Smooth muscle cell (in vitro differentiated cells): ENCODE measurements at regions not wholly inside any gene's neighbourhood (a gene's known extent, or its start where the extent isn't known, plus 50 kb on each side); places are given as distances from the start of the nearest gene placed in this dataset.

Experiments
- DNase-seq: peaks from one replicate; lab custom pipeline; 2025; ENCODE audit not compliant: unreplicated experiment; lab: John Stamatoyannopoulos, UW
- H2AFZ ChIP-seq: fragments of 200-600 bp; sonication (generic); 2 replicates; pipeline ENCODE4 v1.6.0; 2016; ENCODE audit warnings: antibody characterized with exemption, low read depth, mild to moderate bottlenecking
- H3F3A ChIP-seq: fragments of 200-600 bp; sonication (generic); 2 replicates; pipeline ENCODE4 v1.6.0; 2017; ENCODE audit warnings: antibody characterized with exemption, low read depth
- H3K27ac ChIP-seq: fragments of 200-600 bp; sonication (generic); 2 replicates; pipeline ENCODE4 v1.5.1; 2016; ENCODE audit warnings: low read depth, mild to moderate bottlenecking
- H3K27me3 ChIP-seq: fragments of 200-600 bp; sonication (generic); 2 replicates; pipeline ENCODE4 v1.6.1; 2016; ENCODE audit warnings: low read depth, mild to moderate bottlenecking
- H3K36me3 ChIP-seq: fragments of 200-600 bp; sonication (generic); 2 replicates; pipeline ENCODE4 v1.5.1; 2016; ENCODE audit warnings: low read depth
- H3K4me1 ChIP-seq: fragments of 200-600 bp; sonication (generic); 2 replicates; pipeline ENCODE4 v1.5.1; 2016; ENCODE audit warnings: low read depth
- H3K4me2 ChIP-seq: fragments of 200-600 bp; sonication (generic); 2 replicates; pipeline ENCODE4 v1.6.0; 2016; ENCODE audit warnings: mild to moderate bottlenecking
- H3K4me3 ChIP-seq: fragments of 200-600 bp; sonication (generic); 2 replicates; pipeline ENCODE4 v1.5.1; 2016; ENCODE audit warnings: mild to moderate bottlenecking
- H3K79me2 ChIP-seq: fragments of 200-600 bp; sonication (generic); 2 replicates; pipeline ENCODE4 v1.6.0; 2016; ENCODE audit warnings: low read depth, mild to moderate bottlenecking
- H3K9ac ChIP-seq: fragments of 200-600 bp; sonication (generic); 2 replicates; pipeline ENCODE4 v1.6.0; 2016; ENCODE audit warnings: low read depth
- H3K9me3 ChIP-seq: fragments of 200-600 bp; sonication (generic); replicated peaks from 2 replicates; pipeline ENCODE4 v1.5.1; 2016; ENCODE audit warnings: low read depth
- H4K20me1 ChIP-seq: fragments of 200-600 bp; sonication (generic); 2 replicates; pipeline ENCODE4 v1.6.0; 2016; ENCODE audit warnings: low read depth
- CTCF ChIP-seq: fragments of 200-600 bp; sonication (generic); IDR thresholded peaks from 2 replicates; pipeline ENCODE4 v1.5.1; 2017; ENCODE audit warnings: borderline replicate concordance, mild to moderate bottlenecking, antibody characterized with exemption; ENCODE audit not compliant: insufficient read depth, poor library complexity, severe bottlenecking
- WGBS: methylation state at CpG from one replicate; pipeline ENCODE4 v1.1.7; 2016; ENCODE audit warnings: low lambda C conversion rate; 5-methylcytosine and 5-hydroxymethylcytosine counted together

DNA sequence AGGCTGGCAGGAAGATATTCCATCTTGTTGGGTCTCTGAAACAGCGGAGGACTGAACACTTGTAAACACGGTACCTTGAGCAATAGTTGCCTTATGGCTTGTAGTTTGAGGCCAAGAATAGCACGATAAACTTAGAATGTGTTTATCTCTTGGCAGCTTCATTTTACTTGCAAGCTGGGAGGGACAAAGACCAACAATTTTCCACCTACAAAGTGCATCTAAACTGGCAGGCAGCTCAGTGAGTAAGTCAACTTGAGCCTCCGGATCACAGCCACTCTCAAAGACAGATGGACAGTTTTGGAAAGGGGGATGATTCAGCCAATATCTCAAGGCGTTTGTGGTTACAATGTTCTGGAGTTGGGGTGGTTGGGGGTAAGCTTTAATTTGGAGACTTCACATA is 652.6 kb downstream of the CETN3 start:
- no peaks in the 10 kb centered on the region for H3K4me1 ChIP-seq
- peak overlapping the region; percentile 45 for H3K4me2 ChIP-seq

DNA sequence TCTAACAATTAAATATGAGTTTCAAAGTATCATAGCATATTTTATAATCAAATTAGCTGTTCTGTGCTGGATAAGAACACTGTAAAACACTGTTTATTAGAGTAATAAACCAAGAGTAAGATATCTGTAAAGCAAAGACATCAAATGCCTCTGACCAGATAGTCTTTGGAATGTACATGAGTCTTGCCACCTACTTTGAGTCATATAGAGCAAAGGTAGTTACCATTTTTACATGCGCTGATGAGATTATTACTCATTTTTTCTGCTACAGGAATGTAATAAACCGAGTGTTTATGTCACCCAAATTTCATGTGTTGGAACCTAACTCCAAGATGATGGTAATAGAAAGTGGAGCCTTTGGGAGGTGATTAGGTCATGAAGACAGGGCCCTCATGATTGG is 654.5 kb downstream of the CETN3 start:
- H3K4me1 ChIP-seq: no peaks in the 10 kb centered on the region
- no peaks in the 10 kb centered on the region for H4K20me1 ChIP-seq
- 83% methylated on average over 2 of the region's 2 CpGs for WGBS
- no peak overlapping the region for H3K9ac ChIP-seq
- no peak overlapping the region for H3K27ac ChIP-seq
- DNase-seq: no peak
- H3K36me3 ChIP-seq: no peaks in the 10 kb centered on the region
- H3K4me3 ChIP-seq: no peak overlapping the region
- H3K79me2 ChIP-seq: no peaks in the 10 kb centered on the region
- H3K27me3 ChIP-seq: no peaks in the 10 kb centered on the region
- H3K9me3 ChIP-seq: no peaks in the 10 kb centered on the region
- H3K4me2 ChIP-seq: no peak overlapping the region
- H2AFZ ChIP-seq: no peak overlapping the region
- no peaks in the 10 kb centered on the region for H3F3A ChIP-seq
- TF ChIP-seq CTCF: no peak

More for the DNA sequence above, 652.6 kb downstream of the CETN3 start:
- no peaks in the 10 kb centered on the region for H3K36me3 ChIP-seq
- no peak for DNase-seq
- H3K4me3 ChIP-seq: no peak overlapping the region
- H3K9me3 ChIP-seq: no peaks in the 10 kb centered on the region
- H3K27me3 ChIP-seq: no peaks in the 10 kb centered on the region
- no peaks in the 10 kb centered on the region for H3F3A ChIP-seq
- no peaks in the 10 kb centered on the region for H3K79me2 ChIP-seq
- WGBS: 38% methylated on average over 5 of the region's 5 CpGs
- no peak for TF ChIP-seq CTCF
- H3K9ac ChIP-seq: no peak overlapping the region
- H4K20me1 ChIP-seq: no peaks in the 10 kb centered on the region
- H2AFZ ChIP-seq: no peak overlapping the region
- no peak overlapping the region for H3K27ac ChIP-seq

- no peak overlapping the region for H3K4me3 ChIP-seq
- no peak overlapping the region for H3K4me2 ChIP-seq
- no peaks in the 10 kb centered on the region for H3K27me3 ChIP-seq
- no peak overlapping the region for H3K27ac ChIP-seq
- no peaks in the 10 kb centered on the region for H3K36me3 ChIP-seq
- H3K9me3 ChIP-seq: no peaks in the 10 kb centered on the region
- H3K79me2 ChIP-seq: no peaks in the 10 kb centered on the region
- no peak overlapping the region for H2AFZ ChIP-seq
- no peak for TF ChIP-seq CTCF
- no peak for DNase-seq
- H4K20me1 ChIP-seq: no peaks in the 10 kb centered on the region
- no peaks in the 10 kb centered on the region for H3K4me1 ChIP-seq
- H3F3A ChIP-seq: no peaks in the 10 kb centered on the region
- 82% methylated on average over 2 of the region's 2 CpGs for WGBS
- no peak overlapping the region for H3K9ac ChIP-seq
Measured at GRCh38 chr5:89735082-89735481, 674.5 kb downstream of the CETN3 start.

DNA sequence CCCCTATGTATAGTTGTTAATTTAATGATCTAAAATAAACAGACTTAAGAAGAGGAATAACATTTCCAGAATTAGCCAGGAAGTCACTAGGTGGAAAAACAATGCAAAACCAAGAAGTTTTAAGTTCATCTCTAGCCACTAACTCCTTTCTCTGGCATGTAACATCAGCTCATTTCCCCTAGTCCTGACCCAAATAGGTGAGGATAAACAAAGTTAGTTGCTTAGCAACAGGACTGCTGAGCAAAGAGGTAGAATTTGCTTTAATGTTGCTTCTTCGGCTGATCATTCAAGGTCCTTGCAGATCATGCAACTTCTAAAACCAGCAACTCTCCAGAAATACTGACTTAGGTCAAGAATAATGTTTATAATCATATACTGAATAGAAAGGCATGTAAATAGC is 675.8 kb downstream of the CETN3 start:
- H3K79me2 ChIP-seq: no peaks in the 10 kb centered on the region
- H3K27ac ChIP-seq: no peak overlapping the region
- WGBS: 67% methylated on average over 1 of the region's 1 CpG

More for the DNA sequence above, 675.8 kb downstream of the CETN3 start:
- no peak for DNase-seq
- H3K4me3 ChIP-seq: no peak overlapping the region
- no peak overlapping the region for H2AFZ ChIP-seq
- H3K4me1 ChIP-seq: no peaks in the 10 kb centered on the region
- no peak for TF ChIP-seq CTCF
- no peaks in the 10 kb centered on the region for H4K20me1 ChIP-seq
- no peak overlapping the region for H3K9ac ChIP-seq
- no peaks in the 10 kb centered on the region for H3K9me3 ChIP-seq
- no peak overlapping the region for H3K4me2 ChIP-seq
- no peaks in the 10 kb centered on the region for H3K27me3 ChIP-seq
- H3K36me3 ChIP-seq: no peaks in the 10 kb centered on the region
- no peaks in the 10 kb centered on the region for H3F3A ChIP-seq
